ENCODE measurements at regions not wholly inside any gene's neighbourhood (a gene's known extent, or its start where the extent isn't known, plus 50 kb on each side); places are given as distances from the start of the nearest gene placed in this dataset.

GRCh38 chr5:142248853-142249462 is 75.9 kb downstream of the SPRY4 start:
- H3K9me3 Mint-ChIP-seq, result no peaks in the 10 kb centered on the region
- H3K36me3 Mint-ChIP-seq (ENCODE audit: low read depth), result peaks cover 4% of the 10 kb centered on the region; the same call in 1 of the 2 replicates
- TF ChIP-seq, protein P1, sequence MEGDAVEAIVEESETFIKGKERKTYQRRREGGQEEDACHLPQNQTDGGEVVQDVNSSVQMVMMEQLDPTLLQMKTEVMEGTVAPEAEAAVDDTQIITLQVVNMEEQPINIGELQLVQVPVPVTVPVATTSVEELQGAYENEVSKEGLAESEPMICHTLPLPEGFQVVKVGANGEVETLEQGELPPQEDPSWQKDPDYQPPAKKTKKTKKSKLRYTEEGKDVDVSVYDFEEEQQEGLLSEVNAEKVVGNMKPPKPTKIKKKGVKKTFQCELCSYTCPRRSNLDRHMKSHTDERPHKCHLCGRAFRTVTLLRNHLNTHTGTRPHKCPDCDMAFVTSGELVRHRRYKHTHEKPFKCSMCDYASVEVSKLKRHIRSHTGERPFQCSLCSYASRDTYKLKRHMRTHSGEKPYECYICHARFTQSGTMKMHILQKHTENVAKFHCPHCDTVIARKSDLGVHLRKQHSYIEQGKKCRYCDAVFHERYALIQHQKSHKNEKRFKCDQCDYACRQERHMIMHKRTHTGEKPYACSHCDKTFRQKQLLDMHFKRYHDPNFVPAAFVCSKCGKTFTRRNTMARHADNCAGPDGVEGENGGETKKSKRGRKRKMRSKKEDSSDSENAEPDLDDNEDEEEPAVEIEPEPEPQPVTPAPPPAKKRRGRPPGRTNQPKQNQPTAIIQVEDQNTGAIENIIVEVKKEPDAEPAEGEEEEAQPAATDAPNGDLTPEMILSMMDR (IDR thresholded peaks at IDR 0.05), result no peak
- H3K4me3 Mint-ChIP-seq, result peak overlapping the region; percentile 26; the same call in 1 of the 2 replicates
- H3K27me3 Mint-ChIP-seq (ENCODE audit: insufficient read depth), result peaks cover 3% of the 10 kb centered on the region; the same call in 1 of the 2 replicates
- peak; percentile 38 for DNase-seq
- H3K27ac Mint-ChIP-seq, result peak overlapping the region; percentile 16; the same call in 1 of the 2 replicates
- peaks cover 46% of the 10 kb centered on the region for H3K4me1 Mint-ChIP-seq (ENCODE audit: low read depth)

DNA sequence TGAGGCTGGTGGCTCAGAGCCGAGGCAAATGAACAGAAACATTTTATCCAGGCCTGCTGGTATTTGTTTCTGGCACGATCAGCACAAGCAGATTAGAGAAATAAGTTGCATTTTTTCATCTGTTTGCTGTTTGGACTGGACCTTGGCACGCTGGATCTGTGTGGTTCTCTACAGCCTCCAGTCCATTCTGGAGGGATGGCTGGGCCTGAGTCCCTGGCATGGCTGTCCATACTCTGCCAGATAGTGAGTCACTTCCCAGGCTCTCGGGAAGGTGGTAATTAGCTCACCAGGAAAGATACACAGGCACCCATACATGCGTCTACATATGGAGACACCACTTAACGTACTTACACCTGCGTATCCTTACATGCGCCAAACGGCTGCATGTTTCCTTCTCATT is 78.6 kb downstream of the SPRY4 start:
- Mint-ChIP-seq H3K27me3 (ENCODE audit: insufficient read depth) (peaks cover 3% of the 10 kb centered on the region; the same call in 1 of the 2 replicates), H3K9me3 (no peaks in the 10 kb centered on the region), H3K27ac (peak overlapping the region; percentile 91), H3K4me1 (ENCODE audit: low read depth) (peaks cover 50% of the 10 kb centered on the region), H3K36me3 (ENCODE audit: low read depth) (peaks cover 4% of the 10 kb centered on the region; the same call in 1 of the 2 replicates), H3K4me3 (peak overlapping the region; percentile 44)
- TF ChIP-seq, protein P1 (IDR thresholded peaks at IDR 0.05), result no peak
- peak; percentile 65 for DNase-seq

DNA sequence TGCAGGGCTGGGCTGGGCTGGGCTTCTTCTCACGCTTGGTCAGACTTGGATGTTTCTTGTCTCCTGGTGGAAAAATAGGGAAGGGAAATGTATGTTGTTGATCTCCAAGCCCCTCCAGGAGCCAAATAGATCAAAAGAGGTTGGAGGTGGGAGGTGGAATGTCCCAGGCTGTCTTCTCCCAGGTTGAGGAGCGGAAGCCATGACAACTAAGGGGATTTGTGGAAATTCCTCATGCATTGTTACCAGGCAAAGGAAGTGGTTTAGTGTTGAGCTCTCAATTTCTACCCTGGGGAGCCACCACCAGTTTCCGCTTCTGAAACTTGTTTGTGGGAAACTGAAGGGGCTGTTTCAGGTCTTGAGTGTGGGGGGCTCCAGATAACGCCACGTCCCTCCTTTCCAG is 79.0 kb downstream of the SPRY4 start:
- Mint-ChIP-seq H3K27ac (peak overlapping the region; percentile 91), H3K4me3 (peak overlapping the region; percentile 44), H3K27me3 (ENCODE audit: insufficient read depth) (peaks cover 3% of the 10 kb centered on the region; the same call in 1 of the 2 replicates), H3K4me1 (ENCODE audit: low read depth) (peaks cover 48% of the 10 kb centered on the region), H3K36me3 (ENCODE audit: low read depth) (peaks cover 4% of the 10 kb centered on the region; the same call in 1 of the 2 replicates), H3K9me3 (no peaks in the 10 kb centered on the region)
- no peak for DNase-seq
- TF ChIP-seq, protein P1 (IDR thresholded peaks at IDR 0.05), result no peak

- Mint-ChIP-seq H3K4me3 (no peak overlapping the region), H3K27me3 (ENCODE audit: insufficient read depth) (peaks cover 3% of the 10 kb centered on the region; the same call in 1 of the 2 replicates), H3K4me1 (ENCODE audit: low read depth) (peaks cover 41% of the 10 kb centered on the region), H3K9me3 (no peaks in the 10 kb centered on the region), H3K36me3 (ENCODE audit: low read depth) (no peaks in the 10 kb centered on the region), H3K27ac (no peak overlapping the region)
- TF ChIP-seq, protein P1 (IDR thresholded peaks at IDR 0.05), result no peak
- DNase-seq, result no peak
Measured at GRCh38 chr5:142244440-142244839, 80.4 kb downstream of the SPRY4 start.

GRCh38 chr5:142242272-142242671 is 82.5 kb downstream of the SPRY4 start:
- Mint-ChIP-seq H3K27me3 (ENCODE audit: insufficient read depth) (no peaks in the 10 kb centered on the region; the same call in none of the 2 replicates), H3K9me3 (no peaks in the 10 kb centered on the region), H3K36me3 (ENCODE audit: low read depth) (no peaks in the 10 kb centered on the region), H3K4me3 (no peak overlapping the region), H3K4me1 (ENCODE audit: low read depth) (peaks cover 23% of the 10 kb centered on the region), H3K27ac (no peak overlapping the region)
- DNase-seq, result no peak
- TF ChIP-seq, protein P1 (IDR thresholded peaks at IDR 0.05), result no peak

All from HFFc6 (cell line).